A673 (cell line): ENCODE measurements at regions not wholly inside any gene's neighbourhood (a gene's known extent, or its start where the extent isn't known, plus 50 kb on each side); places are given as distances from the start of the nearest gene placed in this dataset.

ENCODE experiments used
- EZH2 ChIP-seq: fragments of 200-600 bp; sonication (generic); IDR thresholded peaks from 2 replicates; pipeline ENCODE4 v1.6.1; 2017; ENCODE audit warnings: borderline replicate concordance, low read depth, mild to moderate bottlenecking, mixed read lengths, antibody characterized with exemption, low read length; ENCODE audit not compliant: poor library complexity, severe bottlenecking
- TF ChIP-seq, protein P1 (sequence below): fragments of 300-800, 200-600 bp; sonication (generic); conservative IDR thresholded peaks from 2 replicates; pipeline ENCODE4 v1.5.1; 2017; ENCODE audit warnings: low read depth, mild to moderate bottlenecking, antibody characterized with exemption, low read length, moderate library complexity, mixed read lengths

DNA sequence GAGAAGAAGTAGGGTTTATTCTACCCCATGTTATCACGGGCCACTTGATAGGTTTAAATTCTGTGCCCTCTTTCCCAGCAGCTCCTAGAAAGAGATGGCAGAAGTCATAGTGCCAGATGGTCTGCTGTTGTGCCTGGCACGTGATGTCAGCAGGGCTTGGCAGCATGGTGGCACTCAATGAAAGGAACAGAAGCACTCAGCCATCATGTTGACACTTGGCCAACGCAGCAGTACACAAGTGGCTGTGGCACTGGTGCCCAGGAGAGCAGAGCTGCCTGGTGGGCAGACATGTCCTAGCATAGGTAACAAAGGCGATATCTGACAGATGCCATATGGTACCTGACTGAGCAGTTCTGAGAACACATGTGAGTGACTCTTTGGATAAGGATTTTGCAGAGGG, 796.4 kb upstream of the ACO1 start:
- TF ChIP-seq, protein P1, sequence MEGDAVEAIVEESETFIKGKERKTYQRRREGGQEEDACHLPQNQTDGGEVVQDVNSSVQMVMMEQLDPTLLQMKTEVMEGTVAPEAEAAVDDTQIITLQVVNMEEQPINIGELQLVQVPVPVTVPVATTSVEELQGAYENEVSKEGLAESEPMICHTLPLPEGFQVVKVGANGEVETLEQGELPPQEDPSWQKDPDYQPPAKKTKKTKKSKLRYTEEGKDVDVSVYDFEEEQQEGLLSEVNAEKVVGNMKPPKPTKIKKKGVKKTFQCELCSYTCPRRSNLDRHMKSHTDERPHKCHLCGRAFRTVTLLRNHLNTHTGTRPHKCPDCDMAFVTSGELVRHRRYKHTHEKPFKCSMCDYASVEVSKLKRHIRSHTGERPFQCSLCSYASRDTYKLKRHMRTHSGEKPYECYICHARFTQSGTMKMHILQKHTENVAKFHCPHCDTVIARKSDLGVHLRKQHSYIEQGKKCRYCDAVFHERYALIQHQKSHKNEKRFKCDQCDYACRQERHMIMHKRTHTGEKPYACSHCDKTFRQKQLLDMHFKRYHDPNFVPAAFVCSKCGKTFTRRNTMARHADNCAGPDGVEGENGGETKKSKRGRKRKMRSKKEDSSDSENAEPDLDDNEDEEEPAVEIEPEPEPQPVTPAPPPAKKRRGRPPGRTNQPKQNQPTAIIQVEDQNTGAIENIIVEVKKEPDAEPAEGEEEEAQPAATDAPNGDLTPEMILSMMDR, result no peak
- no peak for TF ChIP-seq EZH2
